NCI-H526 (cell line): ENCODE measurements at regions not wholly inside any gene's neighbourhood (a gene's known extent, or its start where the extent isn't known, plus 50 kb on each side); places are given as distances from the start of the nearest gene placed in this dataset.

Experiments used
- DNase-seq, 2 experiments: peaks; one replicate each; lab custom pipeline; 2025; lab: John Stamatoyannopoulos, UW

DNA sequence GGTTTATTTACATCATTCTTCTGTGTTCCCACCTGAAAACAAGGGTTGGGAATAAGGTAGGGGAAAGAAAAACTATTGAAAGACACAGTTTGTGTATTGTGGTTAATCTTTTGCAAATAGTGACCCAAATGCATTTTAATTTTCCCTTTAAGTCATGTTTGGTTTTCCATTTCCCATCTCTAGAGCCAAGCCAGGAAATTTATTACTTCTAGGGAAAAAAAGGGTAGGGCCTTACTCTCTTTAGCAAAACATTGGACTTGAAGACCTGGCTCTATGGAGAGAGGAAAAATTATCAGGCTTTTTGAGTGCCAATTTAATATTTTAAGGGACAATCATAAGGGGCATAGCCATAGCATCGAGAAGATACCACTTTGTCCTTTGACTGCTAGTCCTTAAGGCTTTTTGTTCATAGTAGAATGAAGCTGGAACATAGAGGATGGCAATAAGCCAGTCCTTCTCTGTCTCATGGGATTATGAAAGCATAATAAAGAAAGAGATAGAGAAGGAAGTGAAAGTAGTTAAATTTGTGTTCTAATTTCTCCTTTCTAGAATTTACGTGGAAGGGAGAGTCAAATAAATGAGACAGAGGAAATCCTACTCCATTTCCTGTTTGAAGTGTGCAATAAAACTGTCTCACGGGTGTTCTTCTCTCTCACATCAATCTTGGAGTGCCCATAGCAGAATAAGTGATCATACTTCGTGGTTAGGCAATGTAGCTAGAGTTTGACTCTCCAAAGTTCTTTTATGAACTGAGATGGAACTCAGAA lies 50.9 kb upstream of the PPFIA2 start:
- no peak for DNase-seq

- DNase-seq: no peak
Measured at GRCh38 chr12:81809113-81809777, 50.1 kb upstream of the PPFIA2 start.
